Suprapubic skin (tissue), 3 donors: ENCODE measurements at regions not wholly inside any gene's neighbourhood (a gene's known extent, or its start where the extent isn't known, plus 50 kb on each side); places are given as distances from the start of the nearest gene placed in this dataset.

Experiments
- CTCF ChIP-seq, 2 donors: fragments of 200-600 bp in 1 of 2; fragments of 450-650 bp in 1 of 2; sonication (generic) in 1 of 2; IDR thresholded peaks; one replicate each; pipeline ENCODE4 v1.5.1; 2016 to 2019; ENCODE audit warnings: antibody characterized with exemption in 2 of 2, mild to moderate bottlenecking in 1 of 2, moderate library complexity in 1 of 2
- POLR2A ChIP-seq, 2 donors: fragments of 450-650 bp; IDR thresholded peaks; one replicate each; pipeline ENCODE4 v1.6.1; 2017; ENCODE audit warnings: antibody characterized with exemption in 2 of 2, mild to moderate bottlenecking in 2 of 2, moderate library complexity in 2 of 2

GRCh38 chr10:28429573-28430216 is 103.2 kb upstream of the WAC start:
- TF ChIP-seq CTCF (IDR thresholded peaks at IDR 0.05), result no peak
- no peak for TF ChIP-seq POLR2A (IDR thresholded peaks at IDR 0.05)
